ENCODE measurements at regions not wholly inside any gene's neighbourhood (a gene's known extent, or its start where the extent isn't known, plus 50 kb on each side); places are given as distances from the start of the nearest gene placed in this dataset.

DNA sequence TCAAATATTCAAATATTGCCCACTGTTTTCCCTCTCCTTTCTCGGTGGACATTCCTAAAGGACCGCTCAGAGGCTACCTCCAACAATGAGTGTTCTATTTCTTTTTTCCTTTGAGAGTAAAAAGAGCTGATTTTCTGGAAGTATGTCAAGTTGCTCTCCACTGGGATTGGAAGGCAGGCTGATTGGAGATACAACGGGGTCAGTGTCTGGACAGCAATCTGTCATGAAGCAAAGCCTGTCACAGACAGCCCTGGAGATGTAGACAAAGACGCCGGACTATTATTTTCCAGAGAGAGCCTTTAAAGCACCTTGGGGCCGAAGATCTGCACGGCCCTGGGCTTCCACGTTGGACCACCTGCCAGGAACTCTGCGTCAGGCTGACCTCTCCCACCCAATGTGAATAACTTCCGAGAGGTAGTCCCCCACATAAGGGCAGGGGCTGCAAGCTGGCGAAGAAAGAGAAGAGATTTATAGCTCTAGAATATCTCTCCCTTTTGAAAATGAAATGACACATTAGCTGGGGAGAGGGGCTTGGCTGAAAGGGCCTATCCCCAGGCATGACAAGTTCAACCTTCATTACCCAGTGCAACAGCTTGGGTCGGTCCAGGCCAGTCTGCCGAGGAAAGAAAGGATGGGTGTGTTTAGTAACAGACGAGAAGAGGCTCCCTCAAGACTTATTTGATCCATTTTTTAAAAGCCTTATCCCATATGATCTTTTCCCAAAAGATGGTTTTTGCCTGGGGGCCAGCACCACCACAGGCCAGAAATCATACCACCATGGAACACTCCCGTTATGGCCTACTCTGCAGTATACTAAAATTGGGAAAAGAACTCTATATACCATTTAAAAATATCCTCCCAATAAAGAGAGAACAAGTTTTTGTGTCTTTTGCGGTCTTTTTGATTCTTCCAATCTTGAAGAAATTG is 131.1 kb downstream of the OLIG3 start:
- TF ChIP-seq, protein P1, sequence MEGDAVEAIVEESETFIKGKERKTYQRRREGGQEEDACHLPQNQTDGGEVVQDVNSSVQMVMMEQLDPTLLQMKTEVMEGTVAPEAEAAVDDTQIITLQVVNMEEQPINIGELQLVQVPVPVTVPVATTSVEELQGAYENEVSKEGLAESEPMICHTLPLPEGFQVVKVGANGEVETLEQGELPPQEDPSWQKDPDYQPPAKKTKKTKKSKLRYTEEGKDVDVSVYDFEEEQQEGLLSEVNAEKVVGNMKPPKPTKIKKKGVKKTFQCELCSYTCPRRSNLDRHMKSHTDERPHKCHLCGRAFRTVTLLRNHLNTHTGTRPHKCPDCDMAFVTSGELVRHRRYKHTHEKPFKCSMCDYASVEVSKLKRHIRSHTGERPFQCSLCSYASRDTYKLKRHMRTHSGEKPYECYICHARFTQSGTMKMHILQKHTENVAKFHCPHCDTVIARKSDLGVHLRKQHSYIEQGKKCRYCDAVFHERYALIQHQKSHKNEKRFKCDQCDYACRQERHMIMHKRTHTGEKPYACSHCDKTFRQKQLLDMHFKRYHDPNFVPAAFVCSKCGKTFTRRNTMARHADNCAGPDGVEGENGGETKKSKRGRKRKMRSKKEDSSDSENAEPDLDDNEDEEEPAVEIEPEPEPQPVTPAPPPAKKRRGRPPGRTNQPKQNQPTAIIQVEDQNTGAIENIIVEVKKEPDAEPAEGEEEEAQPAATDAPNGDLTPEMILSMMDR (IDR thresholded peaks at IDR 0.05), result no peak
- TF ChIP-seq EP300 (IDR thresholded peaks at IDR 0.05; ENCODE audit: low read depth) (no peak), POLR2AphosphoS5 (IDR thresholded peaks at IDR 0.05) (no peak)
